ENCODE measurements at regions not wholly inside any gene's neighbourhood (a gene's known extent, or its start where the extent isn't known, plus 50 kb on each side); places are given as distances from the start of the nearest gene placed in this dataset.

DNA sequence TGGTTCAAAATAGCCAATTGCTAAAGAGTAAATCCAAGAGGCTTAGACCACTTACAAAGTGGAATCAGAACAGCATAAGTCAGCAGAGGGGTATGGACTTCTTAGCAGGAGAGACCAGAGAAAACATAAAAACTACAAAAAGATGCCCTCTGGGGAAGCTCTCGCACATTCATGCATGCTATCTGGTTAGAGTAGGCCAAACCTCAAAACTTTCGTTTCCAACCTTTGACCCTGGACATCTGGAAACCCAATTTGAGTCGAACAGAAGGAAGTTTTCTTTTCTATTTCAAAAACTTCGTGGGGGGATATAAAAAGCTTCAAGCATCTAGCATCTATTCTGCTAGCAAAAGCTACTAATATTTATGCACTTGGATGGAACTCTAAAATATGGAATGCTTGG is 523.9 kb upstream of the AGTR1 start:
- no TSS peak for BruUV-seq (replicated peaks)
- intact Hi-C loops (cut with micrococcal nuclease) (no loop called here), dilution Hi-C loops (cut with HindIII; ENCODE audit: low sequenced_read_pairs, unreplicated experiment) (no loop called here), in situ Hi-C loops (cut with MboI; ENCODE audit: low sequenced_read_pairs) (no loop called here)
- CTCF ChIA-PET, result no interaction called here
- no peak for TF ChIP-seq MAZ (IDR thresholded peaks at IDR 0.05; ENCODE audit: borderline replicate concordance, low read depth, low read length)
- TF ChIP-seq CEBPB (IDR thresholded peaks at IDR 0.05; ENCODE audit: low read depth, low read length), result no peak
- TF ChIP-seq RAD21 (IDR thresholded peaks at IDR 0.05; ENCODE audit: low read length), result no peak
- TF ChIP-seq, protein P1, sequence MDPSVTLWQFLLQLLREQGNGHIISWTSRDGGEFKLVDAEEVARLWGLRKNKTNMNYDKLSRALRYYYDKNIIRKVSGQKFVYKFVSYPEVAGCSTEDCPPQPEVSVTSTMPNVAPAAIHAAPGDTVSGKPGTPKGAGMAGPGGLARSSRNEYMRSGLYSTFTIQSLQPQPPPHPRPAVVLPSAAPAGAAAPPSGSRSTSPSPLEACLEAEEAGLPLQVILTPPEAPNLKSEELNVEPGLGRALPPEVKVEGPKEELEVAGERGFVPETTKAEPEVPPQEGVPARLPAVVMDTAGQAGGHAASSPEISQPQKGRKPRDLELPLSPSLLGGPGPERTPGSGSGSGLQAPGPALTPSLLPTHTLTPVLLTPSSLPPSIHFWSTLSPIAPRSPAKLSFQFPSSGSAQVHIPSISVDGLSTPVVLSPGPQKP (IDR thresholded peaks at IDR 0.05; ENCODE audit: borderline replicate concordance, low read depth, low read length), result no peak
- TF ChIP-seq NFE2L2 (IDR thresholded peaks at IDR 0.05; ENCODE audit: low read depth, low read length), result no peak
- no peak for TF ChIP-seq POLR2A (IDR thresholded peaks at IDR 0.05; ENCODE audit: low read depth, low read length)
- TF ChIP-seq CHD1 (IDR thresholded peaks at IDR 0.05; ENCODE audit: low read depth, low read length), result no peak
- DNase-seq, result no peak
- Histone ChIP-seq H3K4me3 (ENCODE audit: insufficient read depth, low read depth, low read length) (no peak overlapping the region), H3K23ac (ENCODE audit: low read depth, low read length) (no peak overlapping the region), H4K5ac (ENCODE audit: low read depth, low read length) (no peak overlapping the region), H3K14ac (replicated peaks; ENCODE audit: low read depth, low read length) (no peak overlapping the region), H3K9ac (ENCODE audit: low read depth, low read length) (no peak overlapping the region), H2AK9ac (replicated peaks; ENCODE audit: low read depth, low read length, poor library complexity) (no peak overlapping the region), H3K4me1 (ENCODE audit: control insufficient read depth, insufficient read depth, low read length) (no peaks in the 10 kb centered on the region), H2BK20ac (ENCODE audit: low read depth, low read length) (no peak overlapping the region), H4K20me1 (ENCODE audit: insufficient read depth, low read length) (no peaks in the 10 kb centered on the region), H3K27me3 (ENCODE audit: control insufficient read depth, insufficient read depth, low read length) (no peaks in the 10 kb centered on the region), H3K18ac (ENCODE audit: low read depth, low read length) (no peak overlapping the region), H3K9me1 (ENCODE audit: insufficient read depth, low read length) (no peaks in the 10 kb centered on the region), H3K56ac (ENCODE audit: extremely low read depth, insufficient read depth, low read length) (no peak overlapping the region), H4K91ac (ENCODE audit: insufficient read depth, low read depth, low read length) (no peak overlapping the region), H2AK5ac (ENCODE audit: low read depth, low read length) (no peak overlapping the region), H3K79me1 (ENCODE audit: low read depth in 1 of 2, low read length in 2 of 2) (no peaks in the 10 kb centered on the region), H3K27ac (ENCODE audit: insufficient read depth, low read length) (no peak overlapping the region), H2AFZ (replicated peaks; ENCODE audit: low read length, poor library complexity) (no peak overlapping the region), H3K4me2 (ENCODE audit: low read depth, low read length) (no peak overlapping the region), H2BK120ac (ENCODE audit: low read depth, low read length) (no peak overlapping the region), H4K8ac (ENCODE audit: low read depth in 2 of 2, low read length in 2 of 2) (no peak overlapping the region), H3K36me3 (ENCODE audit: control insufficient read depth, insufficient read depth, low read length) (no peaks in the 10 kb centered on the region), H2BK15ac (ENCODE audit: low read depth, low read length) (no peak overlapping the region), H3K4ac (ENCODE audit: low read depth, low read length) (no peak overlapping the region), H2BK5ac (ENCODE audit: low read depth, low read length, poor library complexity, severe bottlenecking) (no peak overlapping the region), H3K9me3 (ENCODE audit: control insufficient read depth, insufficient read depth, low read length) (no peaks in the 10 kb centered on the region)
- POLR2A ChIA-PET (ENCODE audit: unreplicated experiment), result no interaction called here
- WGBS, 2 experiments (ENCODE audit: extremely low coverage in 2 of 2, insufficient read length in 1 of 2), result no CpG with 5 or more reads among the region's 4 CpGs
- ATAC-seq (ENCODE audit: low read depth), result no peak

Data from IMR-90 (cell line).